ENCODE measurements at regions not wholly inside any gene's neighbourhood (a gene's known extent, or its start where the extent isn't known, plus 50 kb on each side); places are given as distances from the start of the nearest gene placed in this dataset.
"Not testable (repeated sequence)": the region's sequence is repeated elsewhere in the genome, so short reads cannot be mapped to it uniquely, and the experiment has no call there.

- TF ChIP-seq CTCF (IDR thresholded peaks at IDR 0.05; ENCODE audit: insufficient read depth, low read depth, low read length, missing control alignments): no peak
- no peak overlapping the region for H3K4me3 ChIP-seq (ENCODE audit: low read length)
- DNase-seq (ENCODE audit: low read depth): no peak
Measured at GRCh38 chr2:143926736-143927135, 593.2 kb downstream of the ZEB2 start.

- H3K4me3 ChIP-seq (ENCODE audit: low read length): not testable (repeated sequence)
Measured at GRCh38 chr2:143922261-143922830, 597.6 kb downstream of the ZEB2 start.

GRCh38 chr2:143918465-143918989 lies 601.4 kb downstream of the ZEB2 start:
- no peak overlapping the region for H3K4me3 ChIP-seq (ENCODE audit: low read length)
- no peak for DNase-seq (ENCODE audit: low read depth)
- no peak for TF ChIP-seq CTCF (IDR thresholded peaks at IDR 0.05; ENCODE audit: insufficient read depth, low read depth, low read length, missing control alignments)

More at GRCh38 chr2:143922261-143922830, 597.6 kb downstream of the ZEB2 start:
- not testable (repeated sequence) for DNase-seq (ENCODE audit: low read depth)

GRCh38 chr2:143916781-143917180 lies 603.1 kb downstream of the ZEB2 start:
- DNase-seq (ENCODE audit: low read depth): no peak
- no peak for TF ChIP-seq CTCF (IDR thresholded peaks at IDR 0.05; ENCODE audit: insufficient read depth, low read depth, low read length, missing control alignments)
- H3K4me3 ChIP-seq (ENCODE audit: low read length): no peak overlapping the region

GRCh38 chr2:143909577-143910353 lies 610.2 kb downstream of the ZEB2 start:
- no peak for TF ChIP-seq CTCF (IDR thresholded peaks at IDR 0.05; ENCODE audit: insufficient read depth, low read depth, low read length, missing control alignments)
- no peak for DNase-seq (ENCODE audit: low read depth)
- H3K4me3 ChIP-seq (ENCODE audit: low read length): no peak overlapping the region

- DNase-seq (ENCODE audit: low read depth): no peak
- H3K4me3 ChIP-seq (ENCODE audit: low read length): no peak overlapping the region
- no peak for TF ChIP-seq CTCF (IDR thresholded peaks at IDR 0.05; ENCODE audit: insufficient read depth, low read depth, low read length, missing control alignments)
Measured at GRCh38 chr2:143908843-143909242, 611.1 kb downstream of the ZEB2 start.

GRCh38 chr2:143907801-143908200 lies 612.1 kb downstream of the ZEB2 start:
- TF ChIP-seq CTCF (IDR thresholded peaks at IDR 0.05; ENCODE audit: insufficient read depth, low read depth, low read length, missing control alignments): no peak
- H3K4me3 ChIP-seq (ENCODE audit: low read length): no peak overlapping the region
- DNase-seq (ENCODE audit: low read depth): no peak

All from epithelial cell of esophagus (primary cell).